Fibroblast of pulmonary artery (primary cell): ENCODE measurements at regions not wholly inside any gene's neighbourhood (a gene's known extent, or its start where the extent isn't known, plus 50 kb on each side); places are given as distances from the start of the nearest gene placed in this dataset.

ENCODE experiments used
- DNase-seq: peaks from one replicate; pipeline ENCODE4 v3.0.0-alpha.2; 2010; ENCODE audit warnings: low read depth
- H3K4me3 ChIP-seq: replicated peaks from 2 replicates; pipeline ENCODE4 v1.5.1; 2011; ENCODE audit warnings: low read depth, mild to moderate bottlenecking, control low read depth, low read length, moderate library complexity
- TF ChIP-seq, protein P1 (sequence below): IDR thresholded peaks from 2 replicates; pipeline ENCODE4 v1.5.1; 2011; ENCODE audit warnings: mild to moderate bottlenecking, control low read depth, low read length, inconsistent platforms; ENCODE audit errors: missing control alignments

DNA sequence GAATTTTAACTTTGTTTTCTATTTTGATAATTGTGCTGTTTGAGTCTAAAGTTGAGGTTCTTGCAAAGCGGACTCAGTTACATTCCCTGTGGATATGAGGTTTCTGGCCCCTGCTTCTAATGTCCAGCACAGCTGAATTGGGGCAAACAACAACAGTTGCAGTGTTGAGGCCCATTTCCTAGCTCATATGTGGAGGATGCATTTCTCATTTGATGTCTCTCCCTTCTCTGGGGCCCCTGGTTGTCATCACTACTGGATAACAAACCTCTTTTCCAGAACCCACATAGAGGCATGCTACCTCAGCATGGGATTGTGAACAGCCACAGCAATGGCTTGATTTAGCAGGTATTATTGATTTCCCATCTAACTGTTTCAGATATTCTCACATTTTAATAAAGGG is 208.2 kb upstream of the VSTM2A start:
- no peak for DNase-seq
- TF ChIP-seq, protein P1, sequence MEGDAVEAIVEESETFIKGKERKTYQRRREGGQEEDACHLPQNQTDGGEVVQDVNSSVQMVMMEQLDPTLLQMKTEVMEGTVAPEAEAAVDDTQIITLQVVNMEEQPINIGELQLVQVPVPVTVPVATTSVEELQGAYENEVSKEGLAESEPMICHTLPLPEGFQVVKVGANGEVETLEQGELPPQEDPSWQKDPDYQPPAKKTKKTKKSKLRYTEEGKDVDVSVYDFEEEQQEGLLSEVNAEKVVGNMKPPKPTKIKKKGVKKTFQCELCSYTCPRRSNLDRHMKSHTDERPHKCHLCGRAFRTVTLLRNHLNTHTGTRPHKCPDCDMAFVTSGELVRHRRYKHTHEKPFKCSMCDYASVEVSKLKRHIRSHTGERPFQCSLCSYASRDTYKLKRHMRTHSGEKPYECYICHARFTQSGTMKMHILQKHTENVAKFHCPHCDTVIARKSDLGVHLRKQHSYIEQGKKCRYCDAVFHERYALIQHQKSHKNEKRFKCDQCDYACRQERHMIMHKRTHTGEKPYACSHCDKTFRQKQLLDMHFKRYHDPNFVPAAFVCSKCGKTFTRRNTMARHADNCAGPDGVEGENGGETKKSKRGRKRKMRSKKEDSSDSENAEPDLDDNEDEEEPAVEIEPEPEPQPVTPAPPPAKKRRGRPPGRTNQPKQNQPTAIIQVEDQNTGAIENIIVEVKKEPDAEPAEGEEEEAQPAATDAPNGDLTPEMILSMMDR = no peak

DNA sequence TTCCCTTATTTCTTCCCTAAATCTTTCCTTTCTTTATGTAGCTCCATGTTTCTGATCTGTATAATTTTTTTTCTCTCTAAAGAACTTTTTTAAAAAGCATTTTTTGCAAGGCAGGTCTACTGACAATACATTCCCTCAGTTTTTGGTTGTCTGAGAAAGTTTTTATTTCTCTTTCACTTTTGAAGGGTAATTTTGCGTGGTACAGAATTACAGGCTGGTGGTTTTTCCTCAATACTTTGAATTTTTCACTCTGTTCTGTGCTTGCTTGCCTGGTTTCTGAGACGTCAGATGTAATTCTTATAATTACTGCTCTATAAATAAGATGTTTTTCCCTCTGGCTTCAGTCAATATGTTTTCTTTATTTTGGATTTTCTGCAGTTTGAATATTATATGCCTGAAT is 205.4 kb upstream of the VSTM2A start:
- DNase-seq = no peak
- TF ChIP-seq, protein P1 = no peak
- H3K4me3 ChIP-seq = no peak overlapping the region

More for the DNA sequence above, 208.2 kb upstream of the VSTM2A start:
- H3K4me3 ChIP-seq = no peak overlapping the region

DNA sequence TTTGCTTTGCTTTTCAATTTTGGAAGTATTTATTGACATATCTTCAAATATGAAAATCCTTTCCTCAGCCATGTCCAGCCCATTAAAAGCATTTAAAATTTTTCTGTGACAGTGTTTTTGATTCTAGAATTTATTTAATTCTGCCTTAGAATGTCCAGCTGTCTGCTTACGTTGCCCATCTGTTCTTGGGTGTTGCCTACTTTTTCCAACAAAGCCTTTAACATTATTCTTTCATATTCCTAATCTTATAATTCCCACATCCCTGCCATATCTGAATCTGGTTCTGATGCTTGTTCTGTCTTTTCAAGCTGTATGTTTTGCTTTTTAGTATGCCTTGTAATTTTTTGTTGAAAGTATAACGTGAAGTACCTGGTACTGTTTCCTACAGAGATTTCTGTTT is 204.7 kb upstream of the VSTM2A start:
- TF ChIP-seq, protein P1 = no peak
- H3K4me3 ChIP-seq = no peak overlapping the region
- DNase-seq = no peak

DNA sequence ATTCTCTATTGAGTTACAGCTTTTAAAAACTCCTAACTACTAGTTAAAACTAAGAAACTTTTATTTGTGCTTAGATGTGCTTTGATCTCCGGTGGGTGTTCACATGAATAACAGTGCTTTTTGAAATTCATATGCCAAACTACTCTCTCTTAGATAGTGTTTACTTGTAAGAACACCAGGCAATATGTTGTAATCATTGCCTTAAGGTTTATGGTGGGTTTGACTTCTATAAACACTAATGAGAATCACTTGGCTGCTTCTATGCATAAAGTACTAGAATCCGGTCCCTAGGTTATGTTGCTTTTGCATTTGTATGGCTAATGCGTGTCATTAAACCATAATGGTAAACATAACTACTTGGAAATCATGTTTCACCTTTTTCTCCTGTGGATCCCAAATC is 203.9 kb upstream of the VSTM2A start:
- TF ChIP-seq, protein P1 = no peak
- no peak for DNase-seq
- H3K4me3 ChIP-seq = no peak overlapping the region

DNA sequence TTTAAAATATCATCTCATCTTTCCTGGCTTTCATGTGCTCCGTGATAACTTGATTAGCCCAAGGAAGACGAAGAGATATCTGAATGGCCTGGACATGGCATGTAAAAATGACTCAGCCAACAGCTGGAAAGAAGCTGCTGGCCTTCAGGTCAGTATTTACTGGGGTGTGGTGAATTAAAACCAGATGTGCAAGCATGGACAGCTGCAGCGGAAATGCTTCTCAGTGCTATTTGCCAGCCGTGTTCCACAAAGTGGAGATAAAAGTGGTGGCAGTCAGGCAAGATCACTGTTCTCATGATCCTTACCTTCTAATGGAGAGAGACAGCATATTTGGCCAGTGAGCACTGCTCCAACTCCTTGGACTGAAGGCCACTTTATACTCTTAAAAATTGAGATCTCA is 203.1 kb upstream of the VSTM2A start:
- peak; percentile 10 for DNase-seq
- H3K4me3 ChIP-seq = no peak overlapping the region
- TF ChIP-seq, protein P1 = no peak

DNA sequence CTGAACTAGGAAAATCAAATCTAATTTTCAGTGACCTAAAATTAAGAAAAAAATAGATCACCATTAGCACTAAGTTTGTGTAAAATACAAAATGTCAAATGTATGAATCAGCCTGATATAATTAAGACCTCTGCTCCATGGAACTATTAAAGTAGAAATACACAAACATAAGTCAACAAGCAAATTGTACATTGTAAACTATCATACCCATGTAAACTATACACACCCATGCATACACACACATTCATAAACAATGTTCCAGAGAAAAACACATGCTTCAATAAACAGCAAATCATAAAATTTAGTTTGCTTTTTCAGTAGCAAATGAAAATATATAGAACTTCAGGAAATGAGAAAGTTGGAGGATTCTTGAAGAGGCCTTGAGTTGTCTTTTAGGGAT is 199.7 kb upstream of the VSTM2A start:
- no peak overlapping the region for H3K4me3 ChIP-seq
- TF ChIP-seq, protein P1 = no peak
- DNase-seq = no peak

DNA sequence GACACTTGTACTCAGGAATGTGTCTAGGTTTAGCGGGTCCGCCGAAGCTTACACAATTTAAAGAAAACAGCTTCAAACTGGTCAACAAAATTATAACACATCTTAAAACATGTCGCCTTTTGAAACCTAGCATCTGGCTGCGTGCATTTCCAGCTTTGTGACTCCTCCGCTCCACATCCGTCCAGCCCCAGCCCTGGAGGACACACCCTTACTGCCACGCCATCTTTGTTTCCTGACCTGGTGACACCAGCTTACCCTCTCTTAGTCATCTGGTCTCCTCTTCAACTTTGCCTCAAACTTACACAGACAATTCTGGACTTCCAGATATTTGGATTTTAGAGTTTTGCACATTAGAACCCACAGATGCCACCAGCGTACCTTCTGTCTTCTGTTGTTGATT is 198.7 kb upstream of the VSTM2A start:
- H3K4me3 ChIP-seq = no peak overlapping the region
- TF ChIP-seq, protein P1 = no peak
- DNase-seq = no peak
